ENCODE measurements at regions not wholly inside any gene's neighbourhood (a gene's known extent, or its start where the extent isn't known, plus 50 kb on each side); places are given as distances from the start of the nearest gene placed in this dataset.

GRCh38 chr10:7507887-7508726 is 97.3 kb upstream of the SFMBT2 start:
- no peak for DNase-seq

GRCh38 chr10:7506571-7506970 is 95.7 kb upstream of the SFMBT2 start:
- DNase-seq = no peak

- no peak for DNase-seq
Observed at GRCh38 chr10:7505196-7505595, 94.4 kb upstream of the SFMBT2 start.

- no peak for DNase-seq
Observed at GRCh38 chr10:7503190-7503589, 92.4 kb upstream of the SFMBT2 start.

GRCh38 chr10:7501157-7501556 is 90.3 kb upstream of the SFMBT2 start:
- no peak for DNase-seq

GRCh38 chr10:7498111-7498510 is 87.3 kb upstream of the SFMBT2 start:
- DNase-seq = no peak

GRCh38 chr10:7493996-7494395 is 83.2 kb upstream of the SFMBT2 start:
- no peak for DNase-seq

GRCh38 chr10:7492660-7493046 is 81.8 kb upstream of the SFMBT2 start:
- DNase-seq = no peak

GRCh38 chr10:7491949-7492659 is 81.3 kb upstream of the SFMBT2 start:
- DNase-seq = no peak

GRCh38 chr10:7491230-7491629 is 80.4 kb upstream of the SFMBT2 start:
- no peak for DNase-seq

GRCh38 chr10:7488418-7488829 is 77.6 kb upstream of the SFMBT2 start:
- DNase-seq = no peak

GRCh38 chr10:7487528-7487927 is 76.7 kb upstream of the SFMBT2 start:
- DNase-seq = no peak

- DNase-seq = no peak
Observed at GRCh38 chr10:7486528-7486927, 75.7 kb upstream of the SFMBT2 start.

GRCh38 chr10:7485799-7486198 is 75.0 kb upstream of the SFMBT2 start:
- DNase-seq = no peak

GRCh38 chr10:7485244-7485556 is 74.4 kb upstream of the SFMBT2 start:
- no peak for DNase-seq

GRCh38 chr10:7484456-7485243 is 73.8 kb upstream of the SFMBT2 start:
- no peak for DNase-seq

GRCh38 chr10:7483848-7484247 is 73.0 kb upstream of the SFMBT2 start:
- no peak for DNase-seq

GRCh38 chr10:7482992-7483391 is 72.2 kb upstream of the SFMBT2 start:
- DNase-seq = no peak

GRCh38 chr10:7481368-7481765 is 70.5 kb upstream of the SFMBT2 start:
- DNase-seq = no peak

- no peak for DNase-seq
Observed at GRCh38 chr10:7480742-7481367, 70.0 kb upstream of the SFMBT2 start.

- DNase-seq = no peak
Observed at GRCh38 chr10:7479861-7480598, 69.2 kb upstream of the SFMBT2 start.

GRCh38 chr10:7478727-7479457 is 68.1 kb upstream of the SFMBT2 start:
- no peak for DNase-seq
